Activated naive CD8-positive, alpha-beta T cell treated with anti-CD3 and anti-CD28 coated beads for 36 hours (primary cell): ENCODE measurements at regions not wholly inside any gene's neighbourhood (a gene's known extent, or its start where the extent isn't known, plus 50 kb on each side); places are given as distances from the start of the nearest gene placed in this dataset.
"Not testable (repeated sequence)": the region's sequence is repeated elsewhere in the genome, so short reads cannot be mapped to it uniquely, and the experiment has no call there.

Source experiments
- DNase-seq: peaks from one replicate; pipeline ENCODE4 v3.0.0; 2021
- H3K27ac Mint-ChIP-seq: one replicate; pipeline ENCODE4 v1.8.0; 2022; ENCODE audit warnings: mild to moderate bottlenecking, moderate library complexity, mixed read lengths
- H3K27me3 Mint-ChIP-seq: one replicate; pipeline ENCODE4 v1.8.0; 2022; ENCODE audit warnings: mild to moderate bottlenecking, mixed read lengths
- H3K36me3 Mint-ChIP-seq: one replicate; pipeline ENCODE4 v1.8.0; 2021; ENCODE audit warnings: mild to moderate bottlenecking, mixed read lengths
- H3K4me1 Mint-ChIP-seq: one replicate; pipeline ENCODE4 v1.8.0; 2021; ENCODE audit warnings: mixed read lengths
- H3K4me3 Mint-ChIP-seq: one replicate; pipeline ENCODE4 v1.8.0; 2022; ENCODE audit warnings: mild to moderate bottlenecking, moderate library complexity, mixed read lengths
- H3K9me3 Mint-ChIP-seq: one replicate; pipeline ENCODE4 v1.8.0; 2022; ENCODE audit warnings: mixed read lengths

- no peak overlapping the region for H3K27ac Mint-ChIP-seq
- H3K27me3 Mint-ChIP-seq, result no peaks in the 10 kb centered on the region
- peaks cover 8% of the 10 kb centered on the region for H3K36me3 Mint-ChIP-seq
- no peaks in the 10 kb centered on the region for H3K4me1 Mint-ChIP-seq
- DNase-seq, result no peak
- H3K9me3 Mint-ChIP-seq, result peaks cover 23% of the 10 kb centered on the region
- H3K4me3 Mint-ChIP-seq, result no peak overlapping the region
Measured at GRCh38 chr1:181251713-181252075, 163.2 kb downstream of the IER5 start.

GRCh38 chr1:181253601-181254000 lies 165.1 kb downstream of the IER5 start:
- H3K36me3 Mint-ChIP-seq, H3K4me3 Mint-ChIP-seq, DNase-seq, H3K27ac Mint-ChIP-seq, H3K4me1 Mint-ChIP-seq, H3K27me3 Mint-ChIP-seq: not testable (repeated sequence)
- H3K9me3 Mint-ChIP-seq, result peaks cover 12% of the 10 kb centered on the region

DNA sequence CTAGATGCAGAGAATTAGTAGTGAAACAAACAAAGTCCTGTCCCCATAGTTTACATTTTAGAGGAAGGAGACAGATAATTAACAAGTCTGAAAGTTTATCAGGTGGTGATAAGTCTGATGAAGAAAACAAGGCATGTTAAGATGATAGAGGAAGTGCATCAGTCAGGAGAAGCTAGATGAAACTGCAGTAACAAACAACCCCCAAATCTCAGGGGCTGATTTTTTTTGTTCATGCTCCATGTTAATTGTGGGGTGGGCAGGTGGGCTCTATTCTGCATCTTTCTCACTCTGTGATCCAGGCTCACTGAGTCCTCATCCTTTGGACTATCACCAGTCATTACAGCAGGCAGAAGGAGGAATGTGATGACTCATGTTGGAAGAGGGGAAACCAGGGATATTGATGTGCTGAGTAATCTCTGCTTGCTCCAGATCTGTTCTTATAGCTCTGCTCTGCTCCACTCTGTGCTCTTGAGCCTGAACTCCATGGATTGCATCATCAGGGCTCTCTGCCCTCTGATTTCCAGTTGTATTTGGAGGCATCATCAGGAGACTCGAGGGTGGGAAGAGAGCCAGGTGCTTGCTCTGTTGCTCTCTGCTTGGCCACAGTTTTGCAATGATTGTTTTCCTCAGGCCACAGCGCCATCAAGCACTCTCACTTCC lies 166.9 kb downstream of the IER5 start:
- no peak for DNase-seq
- Mint-ChIP-seq H3K9me3 (peaks cover 12% of the 10 kb centered on the region), H3K36me3 (no peaks in the 10 kb centered on the region), H3K4me1 (no peaks in the 10 kb centered on the region), H3K4me3 (no peak overlapping the region), H3K27ac (no peak overlapping the region), H3K27me3 (peaks cover 3% of the 10 kb centered on the region)

GRCh38 chr1:181257117-181257516 lies 168.6 kb downstream of the IER5 start:
- H3K36me3 Mint-ChIP-seq, result no peaks in the 10 kb centered on the region
- H3K27ac Mint-ChIP-seq, result no peak overlapping the region
- H3K4me3 Mint-ChIP-seq, result no peak overlapping the region

DNA sequence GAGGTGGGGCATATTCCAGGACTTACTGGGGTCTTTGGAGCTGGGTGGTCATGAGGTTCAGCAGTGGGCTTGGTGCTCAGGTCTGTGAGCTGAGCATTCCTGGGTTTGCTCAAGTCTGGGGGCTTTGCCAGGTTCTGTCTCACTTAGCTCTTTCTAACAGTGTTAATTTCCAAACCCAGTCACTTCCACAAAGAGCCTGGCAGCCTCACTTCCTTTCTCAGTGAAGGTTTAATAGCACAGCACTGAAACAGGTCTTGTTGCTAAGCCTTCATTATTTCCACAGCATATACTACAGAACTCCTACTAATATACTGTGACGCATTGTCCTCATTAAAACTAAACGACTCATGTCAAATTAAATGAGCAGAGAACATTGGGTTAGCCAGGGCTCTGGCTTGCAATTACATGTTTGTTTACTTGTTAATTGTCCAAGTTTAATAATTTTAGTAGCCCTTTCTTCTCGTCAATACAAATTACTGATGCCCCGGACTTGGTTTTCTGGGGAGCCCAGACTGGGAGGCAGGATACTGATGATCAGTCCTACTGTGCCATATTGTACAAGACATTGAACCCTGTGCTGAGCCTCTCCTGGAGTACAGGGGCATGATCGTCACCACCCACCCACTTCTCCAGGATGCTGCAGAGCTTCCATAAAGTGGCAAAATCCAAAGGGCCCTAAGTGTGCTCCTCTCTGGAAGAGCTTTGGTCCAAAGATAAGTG lies 170.7 kb downstream of the IER5 start:
- Mint-ChIP-seq H3K27ac (no peak overlapping the region), H3K36me3 (no peaks in the 10 kb centered on the region), H3K9me3 (peaks cover 12% of the 10 kb centered on the region), H3K4me3 (no peak overlapping the region), H3K27me3 (peaks cover 5% of the 10 kb centered on the region), H3K4me1 (no peaks in the 10 kb centered on the region)
- DNase-seq, result no peak

More at GRCh38 chr1:181257117-181257516, 168.6 kb downstream of the IER5 start:
- DNase-seq, result no peak
- peaks cover 5% of the 10 kb centered on the region for H3K27me3 Mint-ChIP-seq
- no peaks in the 10 kb centered on the region for H3K4me1 Mint-ChIP-seq
- peaks cover 12% of the 10 kb centered on the region for H3K9me3 Mint-ChIP-seq

DNA sequence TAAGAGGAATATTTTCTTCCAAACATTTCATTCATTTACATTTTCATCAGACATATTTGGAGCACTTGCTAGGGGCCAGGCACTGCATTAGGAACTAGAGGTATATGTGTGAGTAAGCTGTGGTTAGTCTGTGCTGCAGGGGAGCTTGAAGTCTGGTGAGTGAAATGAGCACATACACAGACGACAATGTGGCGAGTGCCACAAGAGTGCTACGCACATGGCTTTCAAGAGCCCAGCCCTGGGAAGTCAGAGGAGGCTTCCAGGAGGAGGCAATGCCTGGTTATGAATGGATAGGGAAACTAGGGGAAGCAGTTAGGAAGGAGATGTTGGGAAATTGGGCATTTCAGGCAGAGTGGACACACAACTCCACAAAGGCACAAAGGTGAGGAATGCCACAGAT lies 171.8 kb downstream of the IER5 start:
- Mint-ChIP-seq H3K4me1 (no peaks in the 10 kb centered on the region), H3K27ac (no peak overlapping the region), H3K27me3 (peaks cover 5% of the 10 kb centered on the region), H3K9me3 (peaks cover 4% of the 10 kb centered on the region), H3K36me3 (no peaks in the 10 kb centered on the region), H3K4me3 (no peak overlapping the region)
- DNase-seq, result no peak

DNA sequence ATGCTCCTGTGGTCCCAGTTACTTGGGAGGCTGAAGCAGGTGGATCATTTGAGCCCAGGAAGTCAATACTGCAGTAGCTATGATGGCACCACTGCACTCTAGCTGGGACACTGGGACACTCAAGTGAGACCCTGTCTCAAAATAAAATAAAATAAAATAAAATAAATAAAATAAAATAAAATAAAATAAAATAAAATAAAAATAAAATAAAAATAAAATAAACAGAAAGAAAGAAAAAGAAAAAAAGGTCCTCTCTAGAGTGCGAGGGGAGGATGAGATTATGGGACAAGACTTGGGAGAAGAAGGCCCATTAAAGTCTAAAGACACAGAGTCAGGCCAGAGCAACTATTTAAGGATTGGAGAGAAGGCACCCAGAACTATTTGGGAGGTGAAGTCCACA lies 172.5 kb downstream of the IER5 start:
- Mint-ChIP-seq H3K27me3 (peaks cover 5% of the 10 kb centered on the region), H3K36me3 (no peaks in the 10 kb centered on the region), H3K4me1 (no peaks in the 10 kb centered on the region), H3K27ac (no peak overlapping the region), H3K9me3 (no peaks in the 10 kb centered on the region), H3K4me3 (no peak overlapping the region)
- no peak for DNase-seq

GRCh38 chr1:181262069-181262468 lies 173.6 kb downstream of the IER5 start:
- no peak for DNase-seq
- Mint-ChIP-seq H3K4me1 (no peaks in the 10 kb centered on the region), H3K9me3 (peaks cover 4% of the 10 kb centered on the region), H3K27me3 (peaks cover 5% of the 10 kb centered on the region), H3K36me3 (no peaks in the 10 kb centered on the region), H3K27ac (no peak overlapping the region), H3K4me3 (no peak overlapping the region)

GRCh38 chr1:181263444-181263843 lies 174.9 kb downstream of the IER5 start:
- Mint-ChIP-seq H3K27me3 (peaks cover 5% of the 10 kb centered on the region), H3K4me3 (no peak overlapping the region), H3K4me1 (no peaks in the 10 kb centered on the region), H3K36me3 (no peaks in the 10 kb centered on the region), H3K27ac (no peak overlapping the region), H3K9me3 (peaks cover 6% of the 10 kb centered on the region)
- DNase-seq, result no peak

DNA sequence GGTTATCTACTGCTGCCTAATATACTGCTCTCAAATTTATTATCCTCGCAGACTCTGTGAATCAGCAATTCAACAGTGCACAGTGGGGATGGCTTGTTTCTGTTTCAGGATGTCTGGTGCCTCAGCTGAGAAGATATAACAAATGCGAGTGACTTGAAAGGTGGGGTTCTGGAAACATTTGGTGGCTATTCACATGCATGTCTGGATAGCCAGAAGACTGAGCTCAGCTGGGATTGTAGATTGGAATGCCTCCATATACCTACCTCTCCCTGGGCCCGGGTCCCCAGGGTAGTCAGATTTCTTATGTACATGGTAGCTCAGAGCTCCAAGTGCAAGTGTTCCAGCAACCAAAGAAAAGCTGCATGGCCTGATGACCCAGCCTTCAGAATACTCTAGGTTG lies 176.3 kb downstream of the IER5 start:
- Mint-ChIP-seq H3K27me3 (peaks cover 5% of the 10 kb centered on the region), H3K4me3 (no peak overlapping the region), H3K9me3 (peaks cover 6% of the 10 kb centered on the region), H3K4me1 (no peaks in the 10 kb centered on the region), H3K27ac (no peak overlapping the region), H3K36me3 (no peaks in the 10 kb centered on the region)
- DNase-seq, result no peak

DNA sequence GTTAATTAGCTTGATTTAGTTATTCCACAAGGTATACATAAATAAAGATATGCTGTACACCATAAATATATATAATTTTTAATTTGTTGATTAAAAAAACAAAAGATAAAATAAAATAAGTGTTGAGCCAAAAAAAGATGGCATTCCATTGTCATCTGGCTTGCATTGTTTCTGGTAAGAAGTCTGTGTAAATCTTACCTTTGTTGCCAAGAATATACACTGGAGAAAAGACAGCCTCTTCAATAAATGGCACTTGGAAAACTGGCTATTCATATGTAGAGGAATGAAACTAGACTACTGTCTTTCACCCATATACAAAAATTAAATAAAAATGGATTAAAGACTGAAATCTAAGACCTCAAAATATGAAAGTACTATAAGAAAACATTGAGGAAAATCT lies 196.5 kb downstream of the IER5 start:
- H3K4me1 Mint-ChIP-seq, result no peaks in the 10 kb centered on the region
- no peaks in the 10 kb centered on the region for H3K27me3 Mint-ChIP-seq
- no peak for DNase-seq
- H3K36me3 Mint-ChIP-seq, result peaks cover 12% of the 10 kb centered on the region
- no peak overlapping the region for H3K4me3 Mint-ChIP-seq
- H3K27ac Mint-ChIP-seq, result no peak overlapping the region
- H3K9me3 Mint-ChIP-seq, result peaks cover 34% of the 10 kb centered on the region

- no peaks in the 10 kb centered on the region for H3K9me3 Mint-ChIP-seq
- no peak for DNase-seq
- no peaks in the 10 kb centered on the region for H3K27me3 Mint-ChIP-seq
- no peak overlapping the region for H3K27ac Mint-ChIP-seq
- no peaks in the 10 kb centered on the region for H3K4me1 Mint-ChIP-seq
- no peaks in the 10 kb centered on the region for H3K36me3 Mint-ChIP-seq
- H3K4me3 Mint-ChIP-seq, result no peak overlapping the region
Measured at GRCh38 chr1:181295217-181295616, 188.1 kb upstream of the CACNA1E start.

DNA sequence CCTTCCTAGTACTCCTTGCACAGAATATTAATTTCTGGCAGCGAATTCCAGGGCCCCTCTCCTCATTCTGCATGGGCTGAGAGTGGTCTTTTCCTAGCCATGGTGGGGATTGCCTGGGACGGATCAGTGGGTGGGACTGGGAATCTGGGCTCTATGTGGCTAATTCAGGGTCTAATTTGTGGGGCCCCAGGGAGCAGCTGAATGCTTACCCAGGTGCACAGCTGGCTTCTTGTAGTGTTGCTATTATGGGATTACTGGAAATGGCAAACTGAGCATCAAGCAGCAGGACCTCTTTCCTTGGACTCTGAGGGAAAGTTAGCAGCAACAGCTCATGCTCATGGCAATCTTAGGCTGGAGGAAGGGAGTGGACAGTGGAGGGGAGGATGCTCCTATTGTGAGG lies 187.1 kb upstream of the CACNA1E start:
- no peaks in the 10 kb centered on the region for H3K4me1 Mint-ChIP-seq
- no peak overlapping the region for H3K27ac Mint-ChIP-seq
- H3K27me3 Mint-ChIP-seq, result no peaks in the 10 kb centered on the region
- H3K9me3 Mint-ChIP-seq, result no peaks in the 10 kb centered on the region
- no peak for DNase-seq
- no peaks in the 10 kb centered on the region for H3K36me3 Mint-ChIP-seq
- H3K4me3 Mint-ChIP-seq, result no peak overlapping the region

- no peak overlapping the region for H3K4me3 Mint-ChIP-seq
- peaks cover 7% of the 10 kb centered on the region for H3K27me3 Mint-ChIP-seq
- no peaks in the 10 kb centered on the region for H3K4me1 Mint-ChIP-seq
- no peaks in the 10 kb centered on the region for H3K36me3 Mint-ChIP-seq
- peaks cover 2% of the 10 kb centered on the region for H3K9me3 Mint-ChIP-seq
- DNase-seq, result no peak
- H3K27ac Mint-ChIP-seq, result no peak overlapping the region
Measured at GRCh38 chr1:181308098-181308497, 175.2 kb upstream of the CACNA1E start.

GRCh38 chr1:181310560-181310959 lies 172.8 kb upstream of the CACNA1E start:
- H3K36me3 Mint-ChIP-seq, result no peaks in the 10 kb centered on the region
- no peak overlapping the region for H3K27ac Mint-ChIP-seq

GRCh38 chr1:181312946-181313345 lies 170.4 kb upstream of the CACNA1E start:
- Mint-ChIP-seq H3K36me3 (no peaks in the 10 kb centered on the region), H3K4me1 (peaks cover 20% of the 10 kb centered on the region), H3K27me3 (peaks cover 48% of the 10 kb centered on the region), H3K27ac (no peak overlapping the region), H3K4me3 (no peak overlapping the region), H3K9me3 (no peaks in the 10 kb centered on the region)
- DNase-seq, result no peak

More at GRCh38 chr1:181310560-181310959, 172.8 kb upstream of the CACNA1E start:
- H3K4me1 Mint-ChIP-seq, result peaks cover 14% of the 10 kb centered on the region
- DNase-seq, result no peak
- H3K4me3 Mint-ChIP-seq, result no peak overlapping the region
- H3K27me3 Mint-ChIP-seq, result peaks cover 25% of the 10 kb centered on the region
- no peaks in the 10 kb centered on the region for H3K9me3 Mint-ChIP-seq
